Neural crest cell (in vitro differentiated cells): ENCODE measurements at regions not wholly inside any gene's neighbourhood (a gene's known extent, or its start where the extent isn't known, plus 50 kb on each side); places are given as distances from the start of the nearest gene placed in this dataset.

ENCODE experiments used
- DNase-seq: peaks from one replicate; pipeline ENCODE4 v3.0.0; 2021; ENCODE audit warnings: low read depth, mixed read lengths, low spot score
- H3K27ac Mint-ChIP-seq: one replicate; pipeline ENCODE4 v1.8.0; 2021; ENCODE audit warnings: mild to moderate bottlenecking, mixed read lengths; ENCODE audit not compliant: unreplicated experiment
- H3K27me3 Mint-ChIP-seq: 2 replicates; pipeline ENCODE4 v1.8.0; 2021; ENCODE audit warnings: low read depth, mild to moderate bottlenecking, mixed read lengths
- H3K36me3 Mint-ChIP-seq: 2 replicates; pipeline ENCODE4 v1.8.0; 2021; ENCODE audit warnings: low read depth, mild to moderate bottlenecking, mixed read lengths
- H3K4me1 Mint-ChIP-seq: 2 replicates; pipeline ENCODE4 v1.8.0; 2021; ENCODE audit warnings: mixed read lengths
- H3K4me3 Mint-ChIP-seq: one replicate; pipeline ENCODE4 v1.8.0; 2021; ENCODE audit warnings: mild to moderate bottlenecking, mixed read lengths
- H3K9me3 Mint-ChIP-seq: 2 replicates; pipeline ENCODE4 v1.8.0; 2021; ENCODE audit warnings: mixed read lengths
- CTCF ChIP-seq: fragments of 200-600 bp; sonication (generic); conservative IDR thresholded peaks from 2 replicates; pipeline ENCODE4 v1.5.0; 2021; ENCODE audit warnings: antibody characterized with exemption, mild to moderate bottlenecking

- no peak overlapping the region for H3K4me3 Mint-ChIP-seq
- peaks cover 38% of the 10 kb centered on the region for H3K4me1 Mint-ChIP-seq
- H3K27ac Mint-ChIP-seq = no peak overlapping the region
- no peaks in the 10 kb centered on the region for H3K9me3 Mint-ChIP-seq
- no peak for DNase-seq
- no peak for TF ChIP-seq CTCF
- no peaks in the 10 kb centered on the region for H3K36me3 Mint-ChIP-seq
- no peaks in the 10 kb centered on the region for H3K27me3 Mint-ChIP-seq
Measured at GRCh38 chr3:71879089-71879488, 94.1 kb upstream of the PROK2 start.

- Mint-ChIP-seq H3K9me3 (no peaks in the 10 kb centered on the region), H3K4me1 (peaks cover 22% of the 10 kb centered on the region), H3K36me3 (no peaks in the 10 kb centered on the region), H3K27me3 (no peaks in the 10 kb centered on the region), H3K4me3 (no peak overlapping the region), H3K27ac (no peak overlapping the region)
- no peak for TF ChIP-seq CTCF
- DNase-seq = no peak
Measured at GRCh38 chr3:71876135-71877105, 91.5 kb upstream of the PROK2 start.

GRCh38 chr3:71875461-71875947 lies 90.6 kb upstream of the PROK2 start:
- Mint-ChIP-seq H3K4me1 (peaks cover 19% of the 10 kb centered on the region), H3K27ac (no peak overlapping the region), H3K36me3 (no peaks in the 10 kb centered on the region), H3K9me3 (peaks cover 3% of the 10 kb centered on the region), H3K27me3 (no peaks in the 10 kb centered on the region), H3K4me3 (no peak overlapping the region)
- TF ChIP-seq CTCF = peak; percentile 90
- peak; percentile 82 for DNase-seq

GRCh38 chr3:71874618-71875017 lies 89.7 kb upstream of the PROK2 start:
- TF ChIP-seq CTCF = no peak
- Mint-ChIP-seq H3K4me3 (no peak overlapping the region), H3K4me1 (peaks cover 19% of the 10 kb centered on the region), H3K36me3 (no peaks in the 10 kb centered on the region), H3K27ac (no peak overlapping the region), H3K9me3 (peaks cover 3% of the 10 kb centered on the region), H3K27me3 (no peaks in the 10 kb centered on the region)
- no peak for DNase-seq

- no peak for TF ChIP-seq CTCF
- peaks cover 2% of the 10 kb centered on the region for H3K36me3 Mint-ChIP-seq
- H3K27me3 Mint-ChIP-seq = peaks cover 3% of the 10 kb centered on the region
- H3K9me3 Mint-ChIP-seq = peaks cover 5% of the 10 kb centered on the region
- peaks cover 9% of the 10 kb centered on the region for H3K4me1 Mint-ChIP-seq
- DNase-seq = no peak
- no peak overlapping the region for H3K4me3 Mint-ChIP-seq
- H3K27ac Mint-ChIP-seq = no peak overlapping the region
Measured at GRCh38 chr3:71873093-71873611, 88.2 kb upstream of the PROK2 start.
